AG09319 (cell line): ENCODE measurements at regions not wholly inside any gene's neighbourhood (a gene's known extent, or its start where the extent isn't known, plus 50 kb on each side); places are given as distances from the start of the nearest gene placed in this dataset.
"Not testable (repeated sequence)": the region's sequence is repeated elsewhere in the genome, so short reads cannot be mapped to it uniquely, and the experiment has no call there.

Experiments used
- DNase-seq: peaks from one replicate; pipeline ENCODE4 v3.0.0-alpha.2; 2010; ENCODE audit warnings: low read depth; ENCODE audit errors: extremely low read depth
- TF ChIP-seq, protein P1 (sequence below): IDR thresholded peaks from 2 replicates; pipeline ENCODE4 v1.5.1; 2011; ENCODE audit warnings: low read depth, mild to moderate bottlenecking, inconsistent platforms, low read length, moderate library complexity

DNA sequence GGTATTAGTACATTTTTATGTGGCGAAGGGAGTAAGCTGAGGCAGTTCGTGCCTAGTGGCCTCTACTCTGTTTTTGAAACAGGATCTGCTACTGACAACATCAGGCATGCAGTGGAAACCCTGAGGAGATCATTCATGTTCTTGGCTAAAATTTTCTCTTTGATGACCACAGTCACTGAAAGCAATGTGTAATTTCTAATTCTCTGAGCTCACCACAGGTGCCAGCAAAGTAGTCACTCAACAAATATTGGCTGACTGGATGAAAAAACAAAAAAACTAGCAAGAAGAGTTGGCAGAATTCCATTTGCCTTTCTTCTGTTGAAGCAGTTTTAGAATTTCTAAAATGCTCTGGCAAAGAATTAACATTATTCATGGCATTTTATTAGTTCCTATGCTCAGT is 176.5 kb upstream of the KCTD7 start:
- TF ChIP-seq, protein P1, sequence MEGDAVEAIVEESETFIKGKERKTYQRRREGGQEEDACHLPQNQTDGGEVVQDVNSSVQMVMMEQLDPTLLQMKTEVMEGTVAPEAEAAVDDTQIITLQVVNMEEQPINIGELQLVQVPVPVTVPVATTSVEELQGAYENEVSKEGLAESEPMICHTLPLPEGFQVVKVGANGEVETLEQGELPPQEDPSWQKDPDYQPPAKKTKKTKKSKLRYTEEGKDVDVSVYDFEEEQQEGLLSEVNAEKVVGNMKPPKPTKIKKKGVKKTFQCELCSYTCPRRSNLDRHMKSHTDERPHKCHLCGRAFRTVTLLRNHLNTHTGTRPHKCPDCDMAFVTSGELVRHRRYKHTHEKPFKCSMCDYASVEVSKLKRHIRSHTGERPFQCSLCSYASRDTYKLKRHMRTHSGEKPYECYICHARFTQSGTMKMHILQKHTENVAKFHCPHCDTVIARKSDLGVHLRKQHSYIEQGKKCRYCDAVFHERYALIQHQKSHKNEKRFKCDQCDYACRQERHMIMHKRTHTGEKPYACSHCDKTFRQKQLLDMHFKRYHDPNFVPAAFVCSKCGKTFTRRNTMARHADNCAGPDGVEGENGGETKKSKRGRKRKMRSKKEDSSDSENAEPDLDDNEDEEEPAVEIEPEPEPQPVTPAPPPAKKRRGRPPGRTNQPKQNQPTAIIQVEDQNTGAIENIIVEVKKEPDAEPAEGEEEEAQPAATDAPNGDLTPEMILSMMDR: no peak
- DNase-seq: no peak

DNA sequence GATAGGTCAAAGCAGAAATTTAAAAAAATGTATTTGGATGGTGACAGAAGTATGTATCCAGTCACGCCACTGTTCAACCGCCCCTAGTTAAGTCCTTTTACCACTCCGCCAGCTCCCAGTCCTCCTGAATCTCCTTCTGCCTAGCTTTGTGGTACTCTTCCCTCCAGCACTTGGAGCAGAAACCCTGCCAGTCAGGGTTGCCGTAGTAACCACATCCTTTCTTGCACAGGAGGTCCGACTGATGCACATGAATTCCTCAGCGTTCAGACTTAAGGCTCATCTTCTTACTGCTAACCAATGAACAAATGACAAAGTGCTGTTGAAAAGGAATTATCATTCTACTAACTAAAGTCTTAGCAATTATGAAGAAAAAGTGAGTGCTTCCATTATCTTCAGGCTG is 175.3 kb upstream of the KCTD7 start:
- no peak for DNase-seq
- TF ChIP-seq, protein P1: no peak

DNA sequence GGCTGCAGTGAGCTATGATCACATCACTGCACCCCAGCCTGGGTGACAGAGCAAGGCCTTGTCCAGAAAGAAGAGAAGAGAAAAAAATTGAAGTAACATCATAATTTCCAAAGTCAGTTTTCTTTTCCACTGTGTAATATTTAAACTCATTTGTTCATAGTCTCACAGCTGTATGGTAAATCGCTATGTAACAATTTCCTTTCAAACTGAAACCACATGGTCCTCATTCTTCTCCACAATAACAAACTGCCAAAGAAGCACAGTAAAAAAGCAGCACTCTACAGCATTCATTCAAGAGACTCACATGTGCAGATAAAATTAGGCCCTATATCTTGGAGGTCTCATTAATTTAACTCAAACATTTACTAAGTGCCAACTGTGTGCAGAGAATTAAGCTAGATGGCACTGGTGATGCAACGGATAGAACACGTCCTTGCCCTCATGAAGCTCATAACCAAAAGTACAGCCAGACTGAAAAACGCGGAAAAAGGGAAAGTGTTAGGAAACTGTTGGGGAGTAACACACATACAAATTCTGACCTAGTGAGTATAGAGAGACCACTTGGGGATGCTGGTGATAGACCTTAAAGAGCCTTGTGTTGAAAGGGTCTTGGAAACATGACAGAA is 174.0 kb upstream of the KCTD7 start:
- TF ChIP-seq, protein P1: no peak

GRCh38 chr7:66455432-66455831 is 173.2 kb upstream of the KCTD7 start:
- not testable (repeated sequence) for DNase-seq

More for the DNA sequence above, 174.0 kb upstream of the KCTD7 start:
- no peak for DNase-seq

- DNase-seq: not testable (repeated sequence)
These were observed 172.2 kb upstream of the KCTD7 start for GRCh38 chr7:66456431-66456830.

GRCh38 chr7:66458991-66459390 is 169.7 kb upstream of the KCTD7 start:
- not testable (repeated sequence) for DNase-seq

- DNase-seq: not testable (repeated sequence)
These were observed 168.8 kb upstream of the KCTD7 start for GRCh38 chr7:66459783-66460413.

GRCh38 chr7:66460921-66461361 is 167.7 kb upstream of the KCTD7 start:
- TF ChIP-seq, protein P1: no peak
- DNase-seq: no peak

DNA sequence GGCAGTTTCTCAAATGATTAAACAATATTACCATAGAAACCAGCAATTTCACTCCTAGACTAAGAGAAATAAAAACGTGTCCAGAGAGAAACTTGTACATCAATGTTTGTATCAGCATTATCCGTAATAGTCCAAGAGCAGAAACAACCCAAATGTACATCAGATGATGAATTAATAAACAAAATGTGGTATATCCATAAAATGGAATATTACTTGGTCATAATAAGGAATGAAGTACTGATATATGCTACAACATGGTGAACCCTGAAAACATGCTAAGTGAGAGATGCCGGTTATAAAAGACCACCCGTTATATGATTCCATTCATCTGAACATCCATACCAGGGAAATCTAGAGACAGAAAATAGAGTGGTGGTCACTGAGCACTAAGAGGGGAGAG is 167.3 kb upstream of the KCTD7 start:
- not testable (repeated sequence) for DNase-seq

- not testable (repeated sequence) for DNase-seq
These were observed 165.8 kb upstream of the KCTD7 start for GRCh38 chr7:66462831-66463230.

- DNase-seq: no peak
- TF ChIP-seq, protein P1: no peak
These were observed 164.6 kb upstream of the KCTD7 start for GRCh38 chr7:66464059-66464458.
